ENCODE measurements at regions not wholly inside any gene's neighbourhood (a gene's known extent, or its start where the extent isn't known, plus 50 kb on each side); places are given as distances from the start of the nearest gene placed in this dataset.
A peak's percentile ranks its signal among the peaks of the same experiment; 100 is the strongest.

DNA sequence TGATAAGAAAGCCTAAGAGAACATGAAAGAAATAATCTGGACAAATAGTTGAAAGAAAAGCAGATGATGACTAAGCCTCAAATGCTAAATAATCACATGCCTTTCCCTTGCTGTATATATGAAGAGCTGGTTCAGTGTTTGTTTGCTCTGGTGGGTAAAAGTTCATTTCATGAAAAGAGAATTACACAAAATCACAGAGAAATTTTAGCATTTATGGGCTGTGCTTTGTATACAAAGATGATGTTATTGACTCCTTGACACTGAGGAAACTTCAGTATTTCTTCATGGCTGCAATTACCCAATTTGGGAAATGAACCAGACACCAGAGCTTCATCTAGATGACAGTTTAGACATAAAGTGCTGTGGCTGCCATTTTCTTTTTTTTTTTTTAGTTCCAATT is 527.2 kb downstream of the NR2F1-AS1 start:
- DNase-seq, result peak in 1 of 2 donors; percentile 10
- Histone ChIP-seq H3K18ac (ENCODE audit: low read length) (no peak overlapping the region), H3K79me1 (ENCODE audit: low read length) (no peaks in the 10 kb centered on the region), H3K9ac (ENCODE audit: low read length) (no peak overlapping the region), H3K14ac (ENCODE audit: low read length) (no peak overlapping the region), H3K4me1 (ENCODE audit: control insufficient read depth in 1 of 2, insufficient read depth in 2 of 2, low read length in 2 of 2) (no peaks in the 10 kb centered on the region), H3K4me3 (ENCODE audit: low read depth, low read length) (no peak overlapping the region), H3K27ac (ENCODE audit: low read depth, low read length) (no peak overlapping the region), H3K4ac (ENCODE audit: low read depth, low read length) (no peak overlapping the region), H2AFZ (ENCODE audit: insufficient read depth, low read length, poor library complexity) (no peak overlapping the region), H2BK5ac (ENCODE audit: low read depth, low read length, poor library complexity) (no peak overlapping the region), H2BK12ac (ENCODE audit: low read length) (no peak overlapping the region), H3K27me3 (ENCODE audit: insufficient read depth, low read length) (no peaks in the 10 kb centered on the region), H2BK120ac (ENCODE audit: insufficient read depth, low read length, poor library complexity) (no peak overlapping the region), H3K79me2 (ENCODE audit: control insufficient read depth, insufficient read depth, low read length, poor library complexity) (no peaks in the 10 kb centered on the region), H3K4me2 (ENCODE audit: low read length) (no peak overlapping the region), H4K8ac (ENCODE audit: low read depth, low read length) (no peak overlapping the region), H4K12ac (ENCODE audit: low read depth, low read length) (no peak overlapping the region), H3K36me3 (ENCODE audit: control insufficient read depth in 1 of 2, insufficient read depth in 2 of 2, low read length in 2 of 2) (no peaks in the 10 kb centered on the region), H4K91ac (ENCODE audit: low read depth, low read length) (no peak overlapping the region), H3K9me3 (ENCODE audit: insufficient read depth, low read depth, low read length) (no peaks in the 10 kb centered on the region), H3K23ac (ENCODE audit: low read length) (no peak overlapping the region), H2AK5ac (ENCODE audit: low read length) (no peak overlapping the region)

DNA sequence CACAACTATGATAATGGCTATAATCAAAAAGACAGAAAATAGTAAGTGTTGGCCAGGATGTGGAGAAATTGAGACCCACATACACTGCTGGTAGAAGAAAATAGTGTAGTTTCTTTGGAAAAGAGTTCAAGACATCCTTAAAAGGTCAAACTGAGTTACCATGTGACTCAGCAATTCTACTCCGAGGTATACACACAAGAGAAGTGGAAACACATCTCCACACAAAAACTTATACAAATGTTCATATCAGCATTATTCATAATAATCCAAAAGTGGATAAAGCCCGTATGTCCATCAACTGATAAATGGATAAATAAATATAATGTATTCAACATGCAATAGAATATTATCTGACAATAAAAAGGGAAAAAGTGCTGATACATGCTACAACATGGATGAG is 532.2 kb downstream of the NR2F1-AS1 start:
- H3K9ac ChIP-seq (ENCODE audit: low read length), result no peak overlapping the region

DNA sequence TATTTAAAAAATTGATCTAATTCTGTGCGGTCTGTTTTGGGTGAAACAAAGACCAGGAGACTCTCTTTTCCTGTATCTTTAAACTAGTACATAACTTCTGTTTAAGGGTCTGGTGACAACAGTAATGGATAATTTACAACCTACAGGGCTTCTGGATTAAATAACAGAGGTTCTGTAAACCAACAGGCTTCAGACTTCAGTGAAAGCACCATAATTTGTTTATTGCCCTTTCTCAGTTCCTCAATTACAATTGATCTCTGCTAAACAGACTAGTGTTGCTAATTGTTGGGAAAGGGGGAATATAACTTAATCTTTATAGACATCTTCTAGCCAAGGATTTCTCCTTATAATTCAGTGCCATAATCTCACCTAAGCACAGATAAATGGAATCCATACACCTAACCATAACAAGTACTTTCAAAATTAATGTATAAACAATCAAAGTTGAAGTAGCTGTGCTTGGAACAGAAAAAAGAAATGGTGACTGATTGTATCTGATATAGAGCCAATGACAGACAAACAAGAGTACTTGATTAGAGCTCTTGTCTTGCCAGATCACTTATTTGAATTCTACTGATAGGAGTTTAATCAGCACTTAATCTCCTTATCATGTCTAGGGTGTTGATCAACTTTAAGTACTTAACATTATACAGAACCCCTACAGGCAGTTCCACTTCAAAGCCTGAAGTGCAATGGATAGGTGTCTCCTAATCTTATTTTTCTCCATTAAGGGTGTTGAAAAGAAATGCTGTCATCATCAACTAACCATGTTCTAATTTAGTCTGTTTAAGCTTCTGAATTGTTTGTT is 536.0 kb downstream of the NR2F1-AS1 start:
- Histone ChIP-seq H3K36me3 (ENCODE audit: control insufficient read depth in 1 of 2, insufficient read depth in 2 of 2, low read length in 2 of 2) (no peaks in the 10 kb centered on the region), H3K27me3 (ENCODE audit: insufficient read depth, low read length) (no peaks in the 10 kb centered on the region), H4K91ac (ENCODE audit: low read depth, low read length) (no peak overlapping the region), H3K4me3 (ENCODE audit: low read depth, low read length) (no peak overlapping the region), H3K18ac (ENCODE audit: low read length) (no peak overlapping the region), H3K4ac (ENCODE audit: low read depth, low read length) (no peak overlapping the region), H3K79me2 (ENCODE audit: control insufficient read depth, insufficient read depth, low read length, poor library complexity) (no peaks in the 10 kb centered on the region), H3K27ac (ENCODE audit: low read depth, low read length) (no peak overlapping the region), H3K4me2 (ENCODE audit: low read length) (no peak overlapping the region), H2AFZ (ENCODE audit: insufficient read depth, low read length, poor library complexity) (no peak overlapping the region), H2AK5ac (ENCODE audit: low read length) (no peak overlapping the region), H4K12ac (ENCODE audit: low read depth, low read length) (no peak overlapping the region), H3K14ac (ENCODE audit: low read length) (no peak overlapping the region), H3K9me3 (ENCODE audit: insufficient read depth, low read depth, low read length) (no peaks in the 10 kb centered on the region), H2BK12ac (ENCODE audit: low read length) (no peak overlapping the region), H3K4me1 (ENCODE audit: control insufficient read depth in 1 of 2, insufficient read depth in 2 of 2, low read length in 2 of 2) (no peaks in the 10 kb centered on the region), H3K79me1 (ENCODE audit: low read length) (no peaks in the 10 kb centered on the region), H3K23ac (ENCODE audit: low read length) (no peak overlapping the region), H2BK5ac (ENCODE audit: low read depth, low read length, poor library complexity) (no peak overlapping the region), H4K8ac (ENCODE audit: low read depth, low read length) (no peak overlapping the region), H3K9ac (ENCODE audit: low read length) (no peak overlapping the region), H2BK120ac (ENCODE audit: insufficient read depth, low read length, poor library complexity) (no peak overlapping the region)
- no peak for DNase-seq
- no CpG with 5 or more reads among the region's 1 CpG for WGBS (ENCODE audit: extremely low coverage, insufficient coverage, insufficient read length)

More for the DNA sequence above, 532.2 kb downstream of the NR2F1-AS1 start:
- no peak for DNase-seq
- Histone ChIP-seq H3K4me2 (ENCODE audit: low read length) (no peak overlapping the region), H3K79me1 (ENCODE audit: low read length) (no peaks in the 10 kb centered on the region), H3K23ac (ENCODE audit: low read length) (no peak overlapping the region), H3K79me2 (ENCODE audit: control insufficient read depth, insufficient read depth, low read length, poor library complexity) (no peaks in the 10 kb centered on the region), H3K27ac (ENCODE audit: low read depth, low read length) (no peak overlapping the region), H2BK12ac (ENCODE audit: low read length) (no peak overlapping the region), H4K8ac (ENCODE audit: low read depth, low read length) (no peak overlapping the region), H3K9me3 (ENCODE audit: insufficient read depth, low read depth, low read length) (no peaks in the 10 kb centered on the region), H3K18ac (ENCODE audit: low read length) (no peak overlapping the region), H2AK5ac (ENCODE audit: low read length) (no peak overlapping the region), H4K12ac (ENCODE audit: low read depth, low read length) (no peak overlapping the region), H3K36me3 (ENCODE audit: control insufficient read depth in 1 of 2, insufficient read depth in 2 of 2, low read length in 2 of 2) (no peaks in the 10 kb centered on the region), H3K14ac (ENCODE audit: low read length) (no peak overlapping the region), H4K91ac (ENCODE audit: low read depth, low read length) (no peak overlapping the region), H3K4me1 (ENCODE audit: control insufficient read depth in 1 of 2, insufficient read depth in 2 of 2, low read length in 2 of 2) (no peaks in the 10 kb centered on the region), H3K27me3 (ENCODE audit: insufficient read depth, low read length) (no peaks in the 10 kb centered on the region), H2BK120ac (ENCODE audit: insufficient read depth, low read length, poor library complexity) (no peak overlapping the region), H2AFZ (ENCODE audit: insufficient read depth, low read length, poor library complexity) (no peak overlapping the region), H3K4me3 (ENCODE audit: low read depth, low read length) (no peak overlapping the region), H2BK5ac (ENCODE audit: low read depth, low read length, poor library complexity) (no peak overlapping the region), H3K4ac (ENCODE audit: low read depth, low read length) (no peak overlapping the region)
- WGBS (ENCODE audit: extremely low coverage, insufficient coverage, insufficient read length), result no CpG with 5 or more reads among the region's 2 CpGs

GRCh38 chr5:93039888-93040287 is 541.1 kb downstream of the NR2F1-AS1 start:
- H3K9ac ChIP-seq (ENCODE audit: low read length), result no peak overlapping the region
- no peak overlapping the region for H3K18ac ChIP-seq (ENCODE audit: low read length)
- no peak overlapping the region for H4K12ac ChIP-seq (ENCODE audit: low read depth, low read length)
- no peak for DNase-seq
- no peak overlapping the region for H2AFZ ChIP-seq (ENCODE audit: insufficient read depth, low read length, poor library complexity)
- no peak overlapping the region for H3K14ac ChIP-seq (ENCODE audit: low read length)
- H3K4me3 ChIP-seq (ENCODE audit: low read depth, low read length), result no peak overlapping the region
- no peak overlapping the region for H4K8ac ChIP-seq (ENCODE audit: low read depth, low read length)
- H2BK120ac ChIP-seq (ENCODE audit: insufficient read depth, low read length, poor library complexity), result no peak overlapping the region
- no peaks in the 10 kb centered on the region for H3K27me3 ChIP-seq (ENCODE audit: insufficient read depth, low read length)
- no peaks in the 10 kb centered on the region for H3K36me3 ChIP-seq (ENCODE audit: control insufficient read depth in 1 of 2, insufficient read depth in 2 of 2, low read length in 2 of 2)
- no peak overlapping the region for H4K91ac ChIP-seq (ENCODE audit: low read depth, low read length)
- no peak overlapping the region for H3K4me2 ChIP-seq (ENCODE audit: low read length)
- H3K9me3 ChIP-seq (ENCODE audit: insufficient read depth, low read depth, low read length), result no peaks in the 10 kb centered on the region
- no peak overlapping the region for H2AK5ac ChIP-seq (ENCODE audit: low read length)
- no peaks in the 10 kb centered on the region for H3K79me1 ChIP-seq (ENCODE audit: low read length)
- H3K4me1 ChIP-seq (ENCODE audit: control insufficient read depth in 1 of 2, insufficient read depth in 2 of 2, low read length in 2 of 2), result no peaks in the 10 kb centered on the region
- H3K4ac ChIP-seq (ENCODE audit: low read depth, low read length), result no peak overlapping the region
- H3K23ac ChIP-seq (ENCODE audit: low read length), result no peak overlapping the region
- no peak overlapping the region for H2BK5ac ChIP-seq (ENCODE audit: low read depth, low read length, poor library complexity)
- no peak overlapping the region for H2BK12ac ChIP-seq (ENCODE audit: low read length)
- H3K27ac ChIP-seq (ENCODE audit: low read depth, low read length), result no peak overlapping the region
- H3K79me2 ChIP-seq (ENCODE audit: control insufficient read depth, insufficient read depth, low read length, poor library complexity), result no peaks in the 10 kb centered on the region
